HEK293 (cell line): ENCODE measurements at regions not wholly inside any gene's neighbourhood (a gene's known extent, or its start where the extent isn't known, plus 50 kb on each side); places are given as distances from the start of the nearest gene placed in this dataset.

Source experiments
- CTCF ChIA-PET: fragments of 350-600 bp; formaldehyde crosslinking; extraction: SDS; loops from one replicate; lab custom pipeline; 2021; ENCODE audit warnings: antibody characterized with exemption; lab: Yijun Ruan, JAX
- POLR2A ChIA-PET: fragments of 300-600 bp; formaldehyde crosslinking; extraction: SDS; loops from one replicate; lab custom pipeline; 2020; ENCODE audit warnings: antibody characterized with exemption, inconsistent platforms; lab: Yijun Ruan, JAX
- H3K27ac ChIP-seq: fragments of 200-500 bp; sonication (Bioruptor generic); 2 replicates; pipeline ENCODE4 v1.5.1; 2014; ENCODE audit warnings: low read depth, low read length, control low read depth, inconsistent platforms; ENCODE audit errors: extremely low read depth
- H3K36me3 ChIP-seq, 2 experiments: fragments of 200-500 bp in 1 of 2; sonication (Bioruptor generic) in 1 of 2; 1 replicate in 1 of 2; 2 replicates in 1 of 2; pipeline ENCODE4 v1.5.1; 2014 to 2017; ENCODE audit warnings: inconsistent platforms in 2 of 2, low read length in 2 of 2; ENCODE audit not compliant: control insufficient read depth in 2 of 2, insufficient read depth in 1 of 2
- H3K4me1 ChIP-seq: fragments of 200-500 bp; sonication (Bioruptor generic); 2 replicates; pipeline ENCODE4 v1.5.1; 2014; ENCODE audit warnings: mild to moderate bottlenecking, low read length, inconsistent platforms; ENCODE audit not compliant: control insufficient read depth, insufficient read depth
- H3K4me3 ChIP-seq: 2 replicates; pipeline ENCODE4 v1.5.1; 2011; ENCODE audit warnings: low read depth, mild to moderate bottlenecking, control low read depth, low read length, moderate library complexity
- H3K9me3 ChIP-seq: fragments of 200-500 bp; sonication (Bioruptor generic); 2 replicates; pipeline ENCODE4 v1.5.1; 2014; ENCODE audit warnings: low read depth, low read length, inconsistent platforms; ENCODE audit not compliant: control insufficient read depth, insufficient read depth
- AEBP2 ChIP-seq: fragments of 450-650 bp; formaldehyde crosslinking; IDR thresholded peaks from 2 replicates; pipeline ENCODE4 v1.5.1; 2016; ENCODE audit warnings: missing biosample characterization, missing genetic modification characterization, borderline replicate concordance
- IKZF3 ChIP-seq: fragments of 450-650 bp; IDR thresholded peaks from 2 replicates; pipeline ENCODE4 v1.5.0; 2018; ENCODE audit warnings: missing biosample characterization, mild to moderate bottlenecking, missing genetic modification characterization, moderate library complexity
- KLF7 ChIP-seq: fragments of 450-650 bp; formaldehyde crosslinking; IDR thresholded peaks from 2 replicates; pipeline ENCODE4 v1.5.1; 2016; ENCODE audit warnings: missing biosample characterization, missing genetic modification characterization, borderline replicate concordance
- OSR2 ChIP-seq: fragments of 450-650 bp; formaldehyde crosslinking; IDR thresholded peaks from 2 replicates; pipeline ENCODE4 v1.5.1; 2016; ENCODE audit warnings: missing biosample characterization, missing genetic modification characterization
- PRDM6 ChIP-seq: fragments of 450-650 bp; formaldehyde crosslinking; IDR thresholded peaks from 2 replicates; pipeline ENCODE4 v1.5.1; 2017; ENCODE audit warnings: missing biosample characterization, missing genetic modification characterization
- SCRT2 ChIP-seq: fragments of 450-650 bp; formaldehyde crosslinking; IDR thresholded peaks from 2 replicates; pipeline ENCODE4 v1.5.1; 2016; ENCODE audit warnings: missing biosample characterization, missing genetic modification characterization
- TSHZ1 ChIP-seq: fragments of 450-650 bp; formaldehyde crosslinking; IDR thresholded peaks from 2 replicates; pipeline ENCODE4 v1.5.1; 2016; ENCODE audit warnings: missing biosample characterization, missing genetic modification characterization, borderline replicate concordance
- ZBTB1 ChIP-seq: fragments of 450-650 bp; formaldehyde crosslinking; IDR thresholded peaks from 2 replicates; pipeline ENCODE4 v1.5.1; 2016; ENCODE audit warnings: missing biosample characterization, missing genetic modification characterization
- ZBTB20 ChIP-seq: fragments of 450-650 bp; formaldehyde crosslinking; IDR thresholded peaks from 2 replicates; pipeline ENCODE4 v1.5.1; 2016; ENCODE audit warnings: missing biosample characterization, missing genetic modification characterization
- ZFP69B ChIP-seq: fragments of 450-650 bp; formaldehyde crosslinking; IDR thresholded peaks from 2 replicates; pipeline ENCODE4 v1.5.1; 2016; ENCODE audit warnings: missing biosample characterization, missing genetic modification characterization
- ZNF112 ChIP-seq: fragments of 450-650 bp; formaldehyde crosslinking; IDR thresholded peaks from 2 replicates; pipeline ENCODE4 v1.5.0; 2017; ENCODE audit warnings: missing biosample characterization, missing genetic modification characterization
- ZNF184 ChIP-seq: fragments of 450-650 bp; IDR thresholded peaks from 2 replicates; pipeline ENCODE4 v1.5.1; 2018; ENCODE audit warnings: missing biosample characterization, mild to moderate bottlenecking, missing genetic modification characterization
- ZNF280C ChIP-seq: fragments of 450-650 bp; formaldehyde crosslinking; IDR thresholded peaks from 2 replicates; pipeline ENCODE4 v1.5.1; 2016; ENCODE audit warnings: missing biosample characterization, missing genetic modification characterization
- ZNF302 ChIP-seq: fragments of 450-650 bp; formaldehyde crosslinking; IDR thresholded peaks from 2 replicates; pipeline ENCODE4 v1.5.1; 2016; ENCODE audit warnings: missing biosample characterization, missing genetic modification characterization, low read depth
- ZNF354C ChIP-seq: fragments of 450-650 bp; formaldehyde crosslinking; IDR thresholded peaks from 2 replicates; pipeline ENCODE4 v1.5.1; 2016; ENCODE audit warnings: missing biosample characterization, missing genetic modification characterization, low read depth, borderline replicate concordance
- ZNF404 ChIP-seq: fragments of 450-650 bp; formaldehyde crosslinking; IDR thresholded peaks from 2 replicates; pipeline ENCODE4 v1.5.1; 2017; ENCODE audit warnings: missing biosample characterization, missing genetic modification characterization
- ZNF610 ChIP-seq: fragments of 450-650 bp; formaldehyde crosslinking; IDR thresholded peaks from 2 replicates; pipeline ENCODE4 v1.5.1; 2016; ENCODE audit warnings: missing biosample characterization, missing genetic modification characterization, borderline replicate concordance
- ZNF670 ChIP-seq: fragments of 450-650 bp; formaldehyde crosslinking; IDR thresholded peaks from 2 replicates; pipeline ENCODE4 v1.5.1; 2016; ENCODE audit warnings: missing biosample characterization, missing genetic modification characterization, low read depth
- ZNF768 ChIP-seq: fragments of 450-650 bp; formaldehyde crosslinking; IDR thresholded peaks from 2 replicates; pipeline ENCODE4 v1.5.1; 2018; ENCODE audit warnings: missing biosample characterization, mild to moderate bottlenecking, missing genetic modification characterization
- ZNF830 ChIP-seq: fragments of 450-650 bp; IDR thresholded peaks from 2 replicates; pipeline ENCODE4 v1.5.0; 2018; ENCODE audit warnings: missing biosample characterization, missing genetic modification characterization, low read depth, mild to moderate bottlenecking, moderate library complexity

- no peak for TF ChIP-seq OSR2 (tag by site-specific recombination)
- TF ChIP-seq ZBTB20 (tag by site-specific recombination): no peak
- TF ChIP-seq ZNF280C (tag by site-specific recombination): no peak
- no peak for TF ChIP-seq ZNF768 (tag by site-specific recombination)
- TF ChIP-seq ZNF830 (tag by site-specific recombination): no peak
- no peak for TF ChIP-seq ZNF404 (tag by site-specific recombination)
- no peak for TF ChIP-seq ZNF670 (tag by site-specific recombination)
Observed at GRCh38 chr2:217016796-217017419, 157.0 kb upstream of the TNP1 start (continued).

- Histone ChIP-seq H3K36me3 (no peaks in the 10 kb centered on the region), H3K4me1 (no peaks in the 10 kb centered on the region), H3K4me3 (no peak overlapping the region), H3K27ac (no peak overlapping the region), H3K9me3 (no peaks in the 10 kb centered on the region)
- CTCF ChIA-PET: interaction anchor here (1.1 kb wide), 1 partner anchor 699 kb away, joined by 4 read pairs; no protein-coding TSS in a partner anchor
- TF ChIP-seq ZNF610 (tag by site-specific recombination) (no peak), ZNF184 (tag by site-specific recombination) (no peak), ZNF354C (no peak), ZNF280C (tag by site-specific recombination) (no peak), ZNF112 (tag by site-specific recombination) (no peak), KLF7 (tag by site-specific recombination) (no peak), ZNF302 (tag by site-specific recombination) (no peak), SCRT2 (tag by site-specific recombination) (no peak), PRDM6 (tag by site-specific recombination) (no peak), ZFP69B (tag by site-specific recombination) (no peak), AEBP2 (no peak), IKZF3 (no peak), TSHZ1 (tag by site-specific recombination) (no peak), ZBTB1 (tag by site-specific recombination) (no peak)
- POLR2A ChIA-PET: no interaction called here
Observed at GRCh38 chr2:217014328-217015105, 154.7 kb upstream of the TNP1 start.
